Karpas-422 (cell line): ENCODE measurements at regions not wholly inside any gene's neighbourhood (a gene's known extent, or its start where the extent isn't known, plus 50 kb on each side); places are given as distances from the start of the nearest gene placed in this dataset.
"Not testable (repeated sequence)": the region's sequence is repeated elsewhere in the genome, so short reads cannot be mapped to it uniquely, and the experiment has no call there.

Source experiments
- DNase-seq: peaks from one replicate; pipeline ENCODE4 v3.0.0-alpha.2; 2015
- H2AFZ ChIP-seq: fragments of 200-600 bp; sonication (generic); 2 replicates; pipeline ENCODE4 v1.6.1; 2014; ENCODE audit warnings: antibody characterized with exemption, low read length, mixed read lengths
- H3K27ac ChIP-seq: fragments of 200-600 bp; sonication (generic); 2 replicates; pipeline ENCODE4 v1.5.1; 2014; ENCODE audit warnings: mild to moderate bottlenecking, low read length, moderate library complexity
- H3K27me3 ChIP-seq: fragments of 200-600 bp; sonication (generic); 2 replicates; pipeline ENCODE4 v1.6.1; 2014; ENCODE audit warnings: low read length, mixed read lengths
- H3K36me3 ChIP-seq: fragments of 200-600 bp; sonication (generic); 2 replicates; pipeline ENCODE4 v1.6.1; 2014; ENCODE audit warnings: low read length, mixed read lengths; ENCODE audit not compliant: insufficient read depth
- H3K4me1 ChIP-seq: fragments of 200-600 bp; sonication (generic); 2 replicates; pipeline ENCODE4 v1.6.1; 2014; ENCODE audit warnings: mild to moderate bottlenecking, low read length, mixed read lengths
- H3K4me2 ChIP-seq: fragments of 200-600 bp; sonication (generic); 2 replicates; pipeline ENCODE4 v1.6.1; 2014; ENCODE audit warnings: low read length, low read depth, mild to moderate bottlenecking; ENCODE audit not compliant: poor library complexity, severe bottlenecking
- H3K4me3 ChIP-seq: fragments of 200-600 bp; sonication (generic); 2 replicates; pipeline ENCODE4 v1.5.1; 2014; ENCODE audit warnings: mild to moderate bottlenecking, antibody characterized with exemption, low read length, mixed read lengths
- H3K79me2 ChIP-seq: fragments of 200-600 bp; sonication (generic); 2 replicates; pipeline ENCODE4 v1.6.1; 2014; ENCODE audit warnings: mild to moderate bottlenecking, low read length, mixed read lengths
- H3K9ac ChIP-seq: fragments of 200-600 bp; sonication (generic); 2 replicates; pipeline ENCODE4 v1.6.0; 2014; ENCODE audit warnings: low read length
- H3K9me2 ChIP-seq: fragments of 200-600 bp; sonication (generic), shearing (Covaris generic); replicated peaks from 2 replicates; pipeline ENCODE4 v1.6.0; 2014; ENCODE audit warnings: mild to moderate bottlenecking, low read length, moderate library complexity; ENCODE audit not compliant: insufficient read depth
- H3K9me3 ChIP-seq: fragments of 300-700, 200-600 bp; sonication (generic); 2 replicates; pipeline ENCODE4 v1.6.1; 2014; ENCODE audit warnings: low read length, mixed read lengths
- H4K20me1 ChIP-seq: fragments of 200-600 bp; sonication (generic); 2 replicates; pipeline ENCODE4 v1.6.1; 2014; ENCODE audit warnings: mild to moderate bottlenecking, antibody characterized with exemption, low read length, low read depth; ENCODE audit not compliant: insufficient read depth

DNA sequence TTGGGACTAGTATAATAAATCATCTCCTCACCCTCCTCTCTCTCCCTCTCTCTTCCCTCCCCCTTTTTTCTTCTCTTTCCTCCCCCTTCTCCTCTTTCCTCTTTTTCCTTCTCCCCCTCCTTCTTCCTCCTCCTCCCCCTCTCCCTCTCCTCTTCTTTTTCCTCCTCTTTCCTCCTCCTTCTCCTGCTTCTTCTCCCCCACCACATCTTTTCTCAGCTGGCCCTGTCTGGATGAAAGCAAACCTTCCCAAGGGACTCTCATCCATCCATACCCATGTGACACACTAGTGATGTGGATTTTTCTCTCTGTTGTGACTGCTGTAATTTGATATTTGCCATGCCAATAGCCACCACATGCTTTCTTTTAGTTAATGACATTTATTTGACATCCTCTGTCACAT lies 127.2 kb downstream of the EBLN2 start:
- no peaks in the 10 kb centered on the region for H3K79me2 ChIP-seq
- H3K4me2 ChIP-seq = no peak overlapping the region
- no peak overlapping the region for H3K9ac ChIP-seq
- H3K27ac ChIP-seq = no peak overlapping the region
- H3K9me2 ChIP-seq = no peaks in the 10 kb centered on the region
- no peak overlapping the region for H3K4me3 ChIP-seq
- H2AFZ ChIP-seq = no peak overlapping the region
- no peaks in the 10 kb centered on the region for H4K20me1 ChIP-seq
- H3K4me1 ChIP-seq = no peaks in the 10 kb centered on the region
- no peaks in the 10 kb centered on the region for H3K36me3 ChIP-seq
- no peaks in the 10 kb centered on the region for H3K9me3 ChIP-seq
- H3K27me3 ChIP-seq = no peaks in the 10 kb centered on the region
- no peak for DNase-seq

DNA sequence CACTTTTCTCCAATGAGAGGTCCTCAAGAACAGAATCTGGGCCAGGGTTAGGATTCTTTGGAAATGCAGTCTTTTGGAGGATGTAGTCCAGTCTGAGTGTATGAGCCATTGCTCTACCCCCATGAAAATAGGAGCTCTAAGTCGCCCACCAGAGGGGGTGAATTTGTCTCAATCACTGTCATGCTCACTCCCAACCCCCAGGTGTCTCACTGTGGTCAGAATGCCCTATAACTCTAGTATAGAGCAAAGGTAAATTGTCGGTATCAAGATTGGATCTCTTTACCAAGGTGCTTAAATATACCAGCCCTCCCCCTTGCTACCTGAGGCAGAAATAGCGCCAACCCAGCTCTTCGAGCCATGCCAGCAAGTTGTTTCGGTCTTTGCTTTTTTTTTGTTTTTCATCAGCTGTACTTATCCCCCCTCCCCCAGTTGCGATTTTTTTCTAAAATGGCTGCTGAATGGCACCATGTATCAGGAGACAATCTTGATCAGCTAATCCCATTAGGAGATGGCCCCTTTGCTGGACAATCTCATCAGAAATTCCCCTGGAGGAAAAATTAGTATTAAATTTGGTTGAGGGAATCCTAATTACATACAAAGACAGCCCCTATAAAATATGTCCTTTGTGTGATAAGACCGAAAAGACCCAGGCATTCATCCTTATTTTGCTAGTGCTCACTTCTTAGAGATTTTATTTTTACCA lies 130.7 kb downstream of the EBLN2 start:
- no peaks in the 10 kb centered on the region for H3K4me1 ChIP-seq
- H3K27ac ChIP-seq = no peak overlapping the region
- H3K9me3 ChIP-seq = no peaks in the 10 kb centered on the region
- no peaks in the 10 kb centered on the region for H3K27me3 ChIP-seq
- no peaks in the 10 kb centered on the region for H3K79me2 ChIP-seq
- peak; percentile 85 for DNase-seq
- H3K9ac ChIP-seq = no peak overlapping the region
- H4K20me1 ChIP-seq = no peaks in the 10 kb centered on the region
- H3K4me2 ChIP-seq = no peak overlapping the region
- no peaks in the 10 kb centered on the region for H3K9me2 ChIP-seq
- H3K4me3 ChIP-seq = no peak overlapping the region
- no peak overlapping the region for H2AFZ ChIP-seq
- H3K36me3 ChIP-seq = no peaks in the 10 kb centered on the region

DNA sequence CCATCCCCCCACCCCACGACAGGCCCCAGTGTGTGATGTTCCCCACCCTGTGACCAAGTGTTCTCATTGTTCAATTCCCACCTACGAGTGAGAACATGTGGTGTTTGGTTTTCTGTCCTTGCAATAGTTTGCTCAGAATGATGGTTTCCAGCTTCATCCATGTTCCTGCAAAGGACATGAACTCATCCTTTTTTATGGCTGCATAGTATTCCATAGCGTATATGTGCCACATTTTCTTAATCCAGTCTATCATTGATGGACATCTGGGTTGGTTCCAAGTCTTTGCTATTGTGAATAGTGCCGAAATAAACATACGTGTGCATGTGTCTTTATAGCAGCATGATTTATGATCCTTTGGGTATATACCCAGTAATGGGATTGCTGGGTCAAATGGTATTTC lies 132.5 kb downstream of the EBLN2 start:
- not testable (repeated sequence) for DNase-seq, H3K27ac ChIP-seq, H3K36me3 ChIP-seq, H3K4me3 ChIP-seq, H3K27me3 ChIP-seq, H3K79me2 ChIP-seq, H3K9ac ChIP-seq, H3K9me2 ChIP-seq, H2AFZ ChIP-seq, H3K9me3 ChIP-seq, H3K4me1 ChIP-seq, H4K20me1 ChIP-seq, H3K4me2 ChIP-seq

DNA sequence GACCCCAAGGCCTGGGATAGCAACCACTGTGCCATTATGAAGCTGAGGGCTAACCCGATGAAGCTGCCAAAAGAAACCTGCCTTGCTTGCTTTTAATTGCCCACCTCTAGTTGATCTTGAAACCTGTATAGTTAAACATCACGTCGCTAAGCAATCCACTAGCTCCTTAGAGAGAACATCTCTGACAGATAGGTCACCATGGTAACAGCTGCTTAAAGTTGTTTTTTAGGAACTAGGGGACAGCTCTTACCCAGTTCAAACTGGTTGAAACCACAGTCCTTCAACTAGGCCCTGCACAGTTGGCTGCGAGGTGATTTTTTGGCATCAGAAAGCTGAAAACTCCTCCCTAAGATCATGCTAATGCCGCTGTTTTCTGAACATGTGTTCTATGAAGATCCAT lies 135.7 kb downstream of the EBLN2 start:
- Histone ChIP-seq H2AFZ (no peak overlapping the region), H3K27me3 (no peaks in the 10 kb centered on the region), H3K4me2 (no peak overlapping the region), H3K9me2 (no peaks in the 10 kb centered on the region), H3K4me3 (no peak overlapping the region), H3K36me3 (no peaks in the 10 kb centered on the region), H3K9ac (no peak overlapping the region), H3K27ac (no peak overlapping the region), H4K20me1 (no peaks in the 10 kb centered on the region), H3K9me3 (no peaks in the 10 kb centered on the region), H3K4me1 (no peaks in the 10 kb centered on the region), H3K79me2 (no peaks in the 10 kb centered on the region)
- DNase-seq = no peak

DNA sequence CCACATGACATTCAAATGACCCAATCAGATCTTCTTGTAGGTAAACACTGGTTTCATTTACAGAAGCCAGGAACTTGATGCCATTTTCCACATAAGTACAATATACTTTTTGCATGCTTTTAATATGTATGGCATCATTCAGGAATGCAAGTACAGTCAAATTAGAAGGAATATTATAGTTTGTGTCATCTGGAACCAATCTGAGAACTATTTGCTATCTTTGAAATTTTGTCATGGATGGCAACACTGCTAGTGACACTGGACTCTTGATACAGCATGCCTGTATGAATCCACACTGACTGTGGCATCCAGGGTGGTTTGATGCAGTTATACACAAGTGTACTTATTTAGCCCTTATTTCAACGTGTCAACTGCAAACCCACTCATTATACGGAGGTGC lies 141.6 kb downstream of the EBLN2 start:
- H3K27me3 ChIP-seq = no peaks in the 10 kb centered on the region
- no peak overlapping the region for H2AFZ ChIP-seq
- no peaks in the 10 kb centered on the region for H3K36me3 ChIP-seq
- H3K79me2 ChIP-seq = no peaks in the 10 kb centered on the region
- H3K4me3 ChIP-seq = no peak overlapping the region
- no peak overlapping the region for H3K4me2 ChIP-seq
- peaks cover 17% of the 10 kb centered on the region for H3K4me1 ChIP-seq
- no peak for DNase-seq
- no peak overlapping the region for H3K9ac ChIP-seq
- H3K9me2 ChIP-seq = no peaks in the 10 kb centered on the region
- no peak overlapping the region for H3K27ac ChIP-seq
- H4K20me1 ChIP-seq = no peaks in the 10 kb centered on the region
- H3K9me3 ChIP-seq = no peaks in the 10 kb centered on the region

DNA sequence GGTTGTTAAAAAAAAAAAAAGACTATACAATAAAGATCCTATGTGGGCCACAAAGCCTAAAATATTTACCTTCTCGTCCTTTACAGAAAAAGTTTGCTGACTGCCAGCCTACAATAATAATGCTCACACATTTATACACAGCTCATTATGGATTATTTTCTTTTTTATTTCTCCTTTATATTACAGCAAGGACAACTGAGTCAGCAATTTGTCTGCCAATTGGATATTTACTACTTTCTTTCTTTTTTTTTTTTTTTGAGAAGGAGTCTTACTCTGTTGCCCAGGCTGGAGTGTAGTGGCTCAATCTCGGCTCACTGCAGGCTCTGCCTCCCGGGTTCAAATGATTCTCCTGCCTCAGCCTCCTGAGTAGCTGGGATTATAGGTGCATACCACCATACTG lies 142.2 kb downstream of the EBLN2 start:
- no peaks in the 10 kb centered on the region for H3K9me3 ChIP-seq
- H3K4me1 ChIP-seq = peaks cover 22% of the 10 kb centered on the region
- H3K27me3 ChIP-seq = no peaks in the 10 kb centered on the region
- no peak for DNase-seq
- H3K4me2 ChIP-seq = no peak overlapping the region
- no peak overlapping the region for H3K27ac ChIP-seq
- no peak overlapping the region for H3K9ac ChIP-seq
- no peak overlapping the region for H3K4me3 ChIP-seq
- no peak overlapping the region for H2AFZ ChIP-seq
- H3K9me2 ChIP-seq = no peaks in the 10 kb centered on the region
- H3K79me2 ChIP-seq = no peaks in the 10 kb centered on the region
- no peaks in the 10 kb centered on the region for H3K36me3 ChIP-seq
- H4K20me1 ChIP-seq = no peaks in the 10 kb centered on the region

DNA sequence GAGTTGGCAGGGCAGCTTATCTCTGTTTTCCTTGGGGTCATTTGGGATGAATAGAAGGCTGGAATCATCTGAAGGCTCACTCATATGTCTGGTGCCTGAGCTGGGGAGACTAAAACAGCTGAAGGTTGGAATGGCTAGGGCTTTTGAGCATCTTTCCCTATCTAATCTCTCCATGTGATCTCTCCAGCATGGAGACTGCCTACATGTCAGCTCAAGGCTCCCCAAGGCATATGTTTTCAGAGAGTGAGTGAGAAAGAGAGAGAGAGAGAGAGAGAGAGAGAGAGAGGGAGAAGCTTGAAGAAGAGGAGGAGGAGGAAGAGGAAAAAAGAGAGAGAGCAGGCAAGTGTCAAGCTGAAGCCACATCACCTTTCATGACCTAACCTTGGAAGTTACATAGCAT lies 143.4 kb downstream of the EBLN2 start:
- Histone ChIP-seq H3K4me1 (peaks cover 34% of the 10 kb centered on the region), H3K79me2 (no peaks in the 10 kb centered on the region), H4K20me1 (no peaks in the 10 kb centered on the region), H3K9ac (no peak overlapping the region), H3K4me2 (no peak overlapping the region), H3K36me3 (no peaks in the 10 kb centered on the region), H3K27ac (no peak overlapping the region), H2AFZ (no peak overlapping the region), H3K27me3 (no peaks in the 10 kb centered on the region), H3K4me3 (no peak overlapping the region), H3K9me2 (no peaks in the 10 kb centered on the region), H3K9me3 (no peaks in the 10 kb centered on the region)
- no peak for DNase-seq

DNA sequence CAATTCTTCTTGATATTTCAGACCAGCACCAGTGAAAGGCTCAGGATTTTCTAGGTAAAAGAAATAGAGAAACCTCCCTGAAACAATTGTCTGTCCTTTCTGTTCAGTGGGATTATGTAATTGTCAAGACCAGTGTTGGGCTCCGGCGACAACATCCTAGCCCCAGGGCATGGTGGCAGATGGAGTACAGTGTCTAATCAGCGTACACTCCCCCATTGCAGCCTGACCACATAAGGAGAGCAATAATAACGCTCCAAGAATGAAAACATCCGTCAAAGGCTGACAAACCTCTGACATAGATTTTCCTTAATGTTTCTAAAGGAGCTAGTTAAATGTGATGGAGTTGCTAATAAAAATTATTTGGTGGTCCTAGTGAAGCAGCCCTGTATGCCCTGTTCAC lies 144.6 kb downstream of the EBLN2 start:
- no peak overlapping the region for H3K4me3 ChIP-seq
- H3K27me3 ChIP-seq = no peaks in the 10 kb centered on the region
- H2AFZ ChIP-seq = no peak overlapping the region
- no peaks in the 10 kb centered on the region for H4K20me1 ChIP-seq
- no peaks in the 10 kb centered on the region for H3K9me2 ChIP-seq
- H3K9ac ChIP-seq = no peak overlapping the region
- H3K36me3 ChIP-seq = no peaks in the 10 kb centered on the region
- peaks cover 46% of the 10 kb centered on the region for H3K4me1 ChIP-seq
- H3K4me2 ChIP-seq = no peak overlapping the region
- H3K27ac ChIP-seq = no peak overlapping the region
- H3K9me3 ChIP-seq = no peaks in the 10 kb centered on the region
- no peaks in the 10 kb centered on the region for H3K79me2 ChIP-seq
- no peak for DNase-seq
